HG03460 (cell line): ENCODE measurements at regions not wholly inside any gene's neighbourhood (a gene's known extent, or its start where the extent isn't known, plus 50 kb on each side); places are given as distances from the start of the nearest gene placed in this dataset.
"Not testable (repeated sequence)": the region's sequence is repeated elsewhere in the genome, so short reads cannot be mapped to it uniquely, and the experiment has no call there.

Source experiments
- ATAC-seq: cut with Tn5 transposase; IDR thresholded peaks from one replicate; pipeline ENCODE4 v1.9.1; 2021; ENCODE audit not compliant: unreplicated experiment

DNA sequence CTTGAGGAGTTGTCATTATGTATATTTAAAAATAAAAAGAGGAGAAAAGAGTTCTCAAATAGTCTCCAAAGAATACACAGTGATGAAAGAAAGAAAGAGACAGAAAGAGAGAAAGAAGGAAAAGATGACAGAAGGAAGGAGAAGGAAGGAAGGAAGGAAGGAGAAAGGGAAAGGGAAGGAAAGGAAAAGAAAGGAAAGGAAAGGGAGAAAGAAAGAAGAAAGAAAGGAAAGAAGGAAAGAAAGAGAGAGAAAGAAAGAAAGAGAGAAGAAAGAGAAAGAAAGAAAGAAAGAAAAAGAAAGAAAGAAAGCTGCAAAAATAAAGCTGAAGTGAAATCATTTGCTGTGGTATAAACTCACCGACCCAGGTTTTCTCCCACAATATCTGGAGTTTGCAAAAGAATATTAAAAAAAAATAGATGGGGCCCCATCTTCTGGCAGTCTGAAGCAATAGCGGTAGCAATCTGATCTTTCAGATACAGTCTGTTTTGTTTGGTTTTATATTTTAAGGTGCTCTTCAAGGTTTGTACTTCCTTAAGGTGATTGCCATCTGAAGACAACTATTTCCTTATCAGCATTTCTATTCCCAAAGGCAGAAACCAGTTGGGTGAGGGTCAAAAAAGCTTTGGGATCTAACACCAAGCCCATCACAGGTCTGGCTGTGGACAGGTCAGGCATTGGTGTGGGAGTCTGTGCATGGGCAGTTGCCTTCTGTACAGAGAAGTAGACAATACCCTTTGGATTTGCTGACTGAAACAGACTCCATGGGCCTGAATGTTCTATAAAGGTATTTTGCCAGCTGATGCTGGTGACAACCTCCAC lies 160.4 kb downstream of the CPEB2 start:
- ATAC-seq, result no peak

DNA sequence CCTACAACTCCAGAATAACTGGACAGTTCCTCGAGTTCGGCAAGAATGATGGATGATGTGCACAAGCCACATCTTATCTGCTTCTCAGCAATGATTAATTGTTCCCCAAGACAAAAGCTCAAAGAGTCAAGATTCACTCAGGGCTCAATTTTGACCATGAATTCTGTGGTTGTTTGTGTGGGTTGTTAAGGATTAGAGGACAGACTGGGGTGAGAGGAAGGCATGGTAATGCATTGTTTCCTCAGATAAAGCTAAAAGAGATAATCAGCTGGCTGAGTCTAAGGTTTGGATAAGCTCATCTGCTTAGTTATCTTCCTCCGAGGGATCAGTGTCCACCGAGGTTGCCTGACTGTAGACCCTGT lies 161.0 kb downstream of the CPEB2 start:
- ATAC-seq, result no peak

DNA sequence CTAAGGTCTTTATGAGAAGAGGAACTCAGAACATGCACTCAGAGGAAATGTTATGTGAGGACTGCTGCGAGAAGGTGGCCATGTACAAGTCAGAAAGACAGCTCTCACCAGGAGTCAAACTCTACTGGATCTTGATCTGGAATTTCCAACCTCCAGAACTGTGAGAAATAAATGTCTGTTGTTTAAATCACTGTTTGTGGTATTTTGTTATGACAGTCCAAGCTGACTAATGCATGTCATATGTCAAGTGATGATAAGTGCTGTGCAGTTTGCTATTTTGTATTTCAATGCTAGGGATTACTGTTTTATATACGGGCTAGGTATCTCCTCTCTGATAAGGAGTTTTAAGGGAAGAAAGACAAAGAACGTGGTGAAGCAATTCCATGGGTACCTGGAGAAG lies 162.3 kb downstream of the CPEB2 start:
- no peak for ATAC-seq

DNA sequence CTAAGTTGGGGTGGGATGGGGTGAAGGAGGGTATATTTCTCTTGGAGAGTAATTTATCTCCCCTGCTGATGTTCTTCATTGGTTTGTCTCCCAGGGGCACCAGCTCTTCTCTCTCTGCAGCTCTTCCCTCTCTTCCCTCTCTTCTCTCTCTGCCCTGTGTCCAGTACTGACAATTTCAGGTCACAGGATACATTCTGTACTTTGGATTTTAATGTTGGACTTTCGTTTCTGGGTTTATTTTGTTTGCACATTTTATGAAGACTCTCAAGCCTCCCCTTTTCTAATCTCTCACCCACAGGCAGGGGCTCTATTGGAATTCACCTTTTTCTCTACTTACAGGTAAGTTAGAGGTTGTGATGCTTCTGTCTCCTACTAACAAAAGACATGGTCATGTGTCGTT lies 165.5 kb downstream of the CPEB2 start:
- ATAC-seq, result no peak

DNA sequence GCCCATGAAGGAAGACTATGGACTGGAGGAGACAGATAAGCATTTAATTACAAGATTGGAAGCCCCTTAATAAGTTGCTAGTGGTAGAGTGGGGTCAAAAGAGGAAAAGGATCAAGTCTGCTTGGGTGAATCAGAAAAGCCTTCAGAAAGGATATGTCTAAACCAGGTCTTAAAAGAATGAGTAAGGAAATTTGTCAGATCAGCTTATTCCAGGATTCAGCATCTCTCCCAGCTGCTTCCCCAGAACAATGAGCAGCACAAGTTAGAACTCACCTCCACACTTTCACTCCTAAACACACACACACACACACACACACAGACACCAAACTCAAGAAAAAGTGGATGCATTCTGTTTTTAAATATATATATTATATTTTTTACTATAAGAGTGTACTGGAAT lies 166.5 kb downstream of the CPEB2 start:
- ATAC-seq, result no peak

DNA sequence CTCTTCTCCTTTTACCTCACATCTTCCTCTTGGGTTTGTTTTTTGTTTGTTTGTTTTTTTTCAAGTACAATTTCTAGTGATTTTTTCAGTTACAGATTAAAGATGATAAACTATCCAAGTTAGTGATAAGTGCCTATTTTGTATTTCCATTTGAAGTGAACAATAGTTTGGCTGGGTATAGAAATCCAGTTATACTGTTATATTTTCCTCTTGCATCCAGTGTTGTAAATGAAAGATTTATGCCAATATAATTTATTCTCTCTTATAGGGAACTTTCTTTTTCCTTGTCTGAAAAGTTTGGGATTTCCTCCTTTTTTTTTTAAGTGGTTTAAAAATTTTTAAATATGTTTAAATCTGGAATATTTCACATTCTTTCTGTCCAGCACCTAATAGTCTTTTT lies 169.4 kb downstream of the CPEB2 start:
- no peak for ATAC-seq

DNA sequence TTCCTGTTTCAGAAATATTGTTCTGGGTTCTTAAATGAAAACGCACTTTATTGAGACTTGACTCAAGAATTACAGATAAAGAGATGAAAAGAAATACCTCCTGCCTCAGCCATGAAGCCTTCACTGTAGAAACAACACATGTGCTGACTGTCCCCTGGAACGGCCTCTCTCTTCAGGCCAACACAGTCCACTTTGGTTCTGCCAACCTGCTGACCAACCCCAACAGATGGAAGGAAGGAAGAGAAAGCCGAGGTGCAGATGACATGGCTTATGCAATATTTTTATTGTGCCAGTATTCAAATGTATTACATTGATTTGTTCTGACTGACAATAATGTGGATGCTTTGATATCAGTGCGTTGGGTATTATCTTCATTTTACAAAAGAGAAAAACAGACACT lies 171.0 kb downstream of the CPEB2 start:
- ATAC-seq, result no peak

DNA sequence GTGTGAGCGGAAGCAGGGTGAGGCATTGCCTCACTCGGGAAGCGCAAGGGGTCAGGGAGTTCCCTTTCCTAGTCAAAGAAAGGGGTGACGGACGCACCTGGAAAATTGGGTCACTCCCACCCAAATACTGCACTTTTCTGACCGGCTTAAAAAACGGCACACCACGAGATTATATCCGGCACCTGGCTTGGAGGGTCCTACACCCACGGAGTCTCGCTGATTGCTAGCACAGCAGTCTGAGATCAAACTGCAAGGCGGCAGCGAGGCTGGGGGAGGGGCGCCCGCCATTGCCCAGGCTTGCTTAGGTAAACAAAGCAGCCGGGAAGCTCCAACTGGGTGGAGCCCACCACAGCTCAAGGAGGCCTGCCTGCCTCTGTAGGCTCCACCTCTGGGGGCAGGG lies 171.9 kb downstream of the CPEB2 start:
- ATAC-seq, result not testable (repeated sequence)

DNA sequence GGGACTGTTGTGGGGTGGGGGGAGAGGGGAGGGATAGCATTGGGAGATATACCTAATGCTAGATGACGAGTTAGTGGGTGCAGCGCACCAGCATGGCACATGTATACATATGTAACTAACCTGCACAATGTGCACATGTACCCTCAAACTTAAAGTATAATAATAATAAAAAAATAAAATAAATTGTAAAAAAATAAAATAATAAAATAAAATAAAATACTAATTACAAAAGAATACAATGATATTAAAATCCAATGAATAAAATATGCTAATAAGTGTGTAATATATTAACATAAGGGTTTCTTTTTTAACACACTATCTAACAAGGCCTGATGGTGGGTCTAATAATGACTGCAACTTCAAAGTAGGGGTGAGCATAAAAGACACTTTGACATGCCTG lies 177.6 kb downstream of the CPEB2 start:
- not testable (repeated sequence) for ATAC-seq

DNA sequence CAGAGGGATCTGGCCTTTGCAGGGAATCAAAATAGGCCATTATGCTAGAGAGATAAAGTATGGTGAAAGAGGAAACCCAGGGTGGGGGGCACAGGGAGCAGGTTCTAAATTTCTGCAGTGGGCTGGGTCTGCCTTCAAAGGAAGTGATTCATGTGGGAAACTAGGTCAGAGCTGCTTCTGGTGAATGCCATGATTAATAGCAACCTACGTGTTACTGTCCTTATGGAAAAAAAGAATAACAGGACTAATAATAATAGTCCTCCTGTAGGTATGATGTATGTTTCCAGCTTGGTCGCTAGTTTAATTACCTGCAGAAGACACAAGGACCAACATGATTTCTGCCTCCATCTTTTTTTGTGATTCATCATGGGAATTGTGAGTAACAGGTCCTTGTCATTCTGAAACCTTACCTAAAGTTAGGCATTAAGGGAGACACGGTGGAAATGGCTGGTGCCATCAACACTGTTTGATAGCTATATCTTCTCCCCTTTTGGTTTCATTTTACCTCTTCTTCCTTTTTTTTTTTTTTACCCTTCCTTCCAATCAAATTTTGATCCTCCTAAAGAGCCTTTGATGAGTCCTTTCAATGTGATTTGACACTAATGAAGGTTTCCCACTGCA lies 180.4 kb downstream of the CPEB2 start:
- no peak for ATAC-seq

DNA sequence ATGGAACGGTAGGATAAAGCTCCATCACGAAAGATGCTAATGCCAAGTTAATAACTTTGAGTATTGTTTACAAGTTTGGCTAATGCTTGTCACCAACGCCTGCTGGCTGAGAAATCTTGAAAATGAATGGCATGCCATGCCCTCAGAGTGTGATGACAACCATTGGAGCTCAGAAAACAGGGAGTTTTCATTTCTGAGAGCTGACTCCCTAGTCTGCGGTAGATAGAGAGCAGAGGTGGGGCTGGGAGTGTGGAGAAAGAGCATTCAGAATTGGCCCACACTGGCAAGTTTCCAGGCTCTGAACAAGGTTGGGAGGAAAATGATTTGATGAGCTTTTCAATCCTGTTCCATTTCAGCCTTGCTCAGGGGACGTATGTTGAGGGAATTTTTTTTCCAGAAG lies 183.9 kb downstream of the CPEB2 start:
- ATAC-seq, result no peak

DNA sequence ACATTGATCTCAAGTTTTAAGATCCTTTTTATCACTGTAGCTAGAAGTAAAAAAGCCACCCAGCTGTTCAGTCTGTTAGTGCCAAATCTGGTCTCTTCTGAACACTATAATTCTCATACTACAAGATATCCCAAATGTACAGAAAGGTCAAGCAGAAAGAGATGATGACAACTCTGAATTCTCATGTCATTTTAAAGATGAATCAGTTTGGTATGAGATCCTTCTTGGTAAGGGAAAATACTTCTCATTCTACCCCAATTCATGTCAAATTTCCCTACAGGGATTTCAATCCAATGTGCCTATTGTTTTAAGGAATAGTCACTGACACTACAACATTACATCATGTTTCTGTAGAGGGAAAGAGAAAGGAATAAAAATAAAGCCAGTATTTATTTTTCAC lies 184.5 kb downstream of the CPEB2 start:
- no peak for ATAC-seq

DNA sequence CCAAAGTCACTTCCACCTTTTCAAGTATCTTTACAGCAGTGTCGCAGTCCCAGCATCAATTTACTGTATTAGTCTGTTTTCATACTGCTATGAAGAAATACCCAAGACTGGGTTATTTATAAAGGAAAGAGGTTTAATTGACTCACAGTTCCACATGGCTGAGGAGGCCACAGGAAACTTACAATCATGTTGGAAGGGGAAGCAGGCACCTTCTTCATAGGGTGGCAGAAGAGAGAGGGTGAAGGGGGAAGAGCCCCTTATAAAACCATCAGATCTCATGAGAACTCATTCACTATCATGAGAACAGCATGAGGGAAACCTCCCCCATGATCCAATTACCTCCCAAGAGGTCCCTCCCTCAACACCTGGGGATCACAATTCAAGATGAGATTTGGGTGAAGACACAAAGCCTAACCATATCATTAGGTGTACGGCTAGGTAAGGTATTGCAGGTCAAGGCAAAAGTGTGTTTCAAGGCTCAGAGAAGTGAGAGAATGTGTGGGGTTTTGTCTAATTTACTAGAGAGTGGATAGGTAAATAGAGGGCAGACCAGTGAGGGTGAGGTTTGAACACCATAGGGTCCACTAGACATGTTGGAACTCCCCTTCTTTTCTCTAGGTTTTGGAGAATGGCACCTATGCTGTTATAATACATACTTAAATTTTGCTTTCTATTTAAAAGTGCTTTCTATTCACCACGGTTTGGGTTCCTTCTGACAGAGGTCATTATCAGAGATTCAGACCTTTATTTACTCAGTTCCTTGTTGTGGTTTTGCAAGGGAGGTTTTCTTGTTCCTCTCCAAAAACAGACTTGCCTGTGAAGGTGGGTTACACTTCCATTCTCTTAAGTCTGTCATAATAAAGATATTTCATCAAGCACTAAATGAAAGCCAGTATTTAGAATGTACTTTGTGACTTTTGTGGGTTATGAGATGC lies 186.6 kb downstream of the CPEB2 start:
- ATAC-seq, result peak; percentile 54

DNA sequence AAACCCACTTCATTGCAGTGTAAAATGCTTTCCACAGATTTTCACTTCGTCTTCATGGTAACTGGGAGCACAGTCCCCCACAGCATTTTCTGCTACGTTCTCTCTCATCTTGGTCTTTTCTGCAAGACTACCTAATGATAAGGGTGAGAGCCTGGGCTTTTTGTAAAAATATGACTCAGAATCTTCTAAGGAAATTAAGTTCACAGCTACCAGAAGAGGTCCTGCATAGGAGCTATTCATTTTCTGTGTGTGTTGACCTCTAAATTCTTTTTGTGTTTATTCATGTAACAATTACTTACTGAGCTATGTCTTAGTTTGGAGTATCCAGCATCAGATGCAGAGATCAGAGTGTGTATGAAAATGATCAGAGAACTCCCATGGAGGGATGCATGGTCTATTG lies 192.2 kb downstream of the CPEB2 start:
- no peak for ATAC-seq

DNA sequence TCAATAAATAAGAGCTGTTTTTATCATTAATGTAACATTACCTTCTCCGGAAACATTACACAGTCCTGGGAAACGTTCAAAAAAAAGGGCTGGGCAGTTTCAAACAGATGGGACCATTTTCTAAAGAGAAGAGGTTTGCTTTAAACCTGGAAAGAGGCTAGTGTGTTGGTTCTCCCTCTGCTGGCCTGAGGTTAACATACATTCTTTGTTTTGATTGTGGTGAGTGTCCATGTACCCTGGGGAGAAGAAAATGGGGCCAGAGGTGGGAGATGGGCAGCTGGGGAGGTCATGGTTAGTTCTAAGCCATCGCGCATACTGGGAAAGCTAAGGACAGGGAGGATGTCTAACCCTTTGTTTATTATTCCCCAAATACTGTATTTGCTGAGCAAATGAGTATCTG lies 194.7 kb downstream of the CPEB2 start:
- ATAC-seq, result no peak

DNA sequence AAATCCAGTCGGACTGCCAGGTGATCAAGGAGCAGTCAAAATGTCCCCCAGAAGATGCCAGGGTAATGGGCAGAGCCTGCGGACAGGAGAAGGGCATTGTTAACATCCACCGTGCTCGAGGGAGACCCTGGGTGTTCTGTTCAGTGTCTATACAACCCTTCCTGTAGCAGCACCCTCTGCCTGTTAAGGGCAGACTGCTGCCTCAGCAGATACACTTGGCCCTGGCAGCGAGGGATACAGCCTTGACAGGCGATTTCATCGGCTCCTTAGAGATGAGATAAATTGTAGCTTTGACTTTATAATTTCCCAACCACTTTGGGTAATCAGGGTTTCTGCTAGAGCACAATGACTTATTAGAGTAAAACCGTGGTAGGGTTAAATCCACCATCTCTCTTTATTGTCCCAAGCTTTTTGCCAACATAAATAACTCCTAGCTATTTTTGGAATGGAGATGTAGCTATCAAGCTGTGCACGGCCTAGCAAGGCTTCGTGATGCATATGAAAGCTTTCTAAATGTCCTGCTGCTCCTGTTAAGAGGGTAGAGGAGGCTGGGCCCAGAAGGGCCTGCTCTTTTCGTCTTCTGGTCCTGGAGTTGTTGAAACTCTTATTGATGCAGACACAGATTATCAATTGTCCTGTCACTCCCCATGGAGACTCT lies 195.9 kb downstream of the CPEB2 start:
- no peak for ATAC-seq

DNA sequence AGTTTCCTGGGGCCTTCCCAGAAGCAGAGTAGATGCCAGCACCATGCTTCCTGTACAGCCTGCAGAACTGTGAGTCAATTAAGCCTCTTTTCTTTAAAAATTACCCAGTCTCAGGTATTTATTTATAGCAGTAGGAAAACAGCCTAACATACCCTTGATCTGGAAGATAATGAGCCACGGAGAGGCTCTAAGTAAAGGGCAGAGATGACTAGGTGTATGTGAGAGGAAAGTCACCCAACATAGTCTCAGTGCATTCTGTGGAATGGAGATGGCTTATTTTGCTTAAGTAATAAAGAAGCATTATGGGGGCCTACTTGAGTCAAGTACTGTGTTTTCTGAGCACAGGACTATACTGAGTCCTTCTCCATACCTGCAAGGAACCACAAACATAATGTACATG lies 199.5 kb downstream of the CPEB2 start:
- ATAC-seq, result no peak

DNA sequence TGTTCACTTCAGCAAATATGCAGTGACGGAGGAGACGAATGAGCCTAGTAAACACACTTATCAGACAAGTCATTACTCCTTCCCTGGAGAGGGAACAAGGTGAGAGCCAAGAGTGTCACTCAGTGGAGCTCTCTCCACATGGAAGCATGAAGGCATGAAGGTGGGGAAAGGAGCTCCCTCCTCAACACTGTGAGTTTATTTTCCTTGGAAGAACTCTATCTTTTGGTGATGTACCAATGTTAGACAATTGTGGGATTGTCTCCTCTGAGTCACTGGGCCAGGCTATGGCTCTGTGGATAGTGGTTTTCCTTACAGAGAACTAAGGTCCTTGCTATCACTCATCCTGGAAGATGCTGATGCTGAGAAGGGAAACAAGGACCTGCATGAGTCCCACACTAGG lies 200.2 kb downstream of the CPEB2 start:
- ATAC-seq, result no peak

DNA sequence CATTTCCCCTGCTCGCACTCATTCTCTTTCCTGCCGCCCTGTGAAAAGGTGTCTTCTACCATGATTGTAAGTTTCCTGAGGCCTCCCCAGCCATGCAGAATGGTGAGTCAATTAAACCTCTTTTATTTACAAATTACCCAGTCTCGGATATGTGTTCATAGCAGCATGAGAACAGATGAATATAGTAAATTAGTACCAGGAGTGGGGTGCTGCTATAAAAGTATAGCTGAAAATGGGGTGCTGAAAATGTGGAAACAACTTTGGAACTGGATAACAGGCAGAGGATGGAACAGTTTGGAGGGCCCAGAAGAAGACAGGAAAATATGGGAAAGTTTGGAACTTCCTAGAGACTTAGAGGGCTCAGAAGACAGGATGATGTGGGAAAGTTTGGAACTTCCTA lies 204.2 kb downstream of the CPEB2 start:
- not testable (repeated sequence) for ATAC-seq

DNA sequence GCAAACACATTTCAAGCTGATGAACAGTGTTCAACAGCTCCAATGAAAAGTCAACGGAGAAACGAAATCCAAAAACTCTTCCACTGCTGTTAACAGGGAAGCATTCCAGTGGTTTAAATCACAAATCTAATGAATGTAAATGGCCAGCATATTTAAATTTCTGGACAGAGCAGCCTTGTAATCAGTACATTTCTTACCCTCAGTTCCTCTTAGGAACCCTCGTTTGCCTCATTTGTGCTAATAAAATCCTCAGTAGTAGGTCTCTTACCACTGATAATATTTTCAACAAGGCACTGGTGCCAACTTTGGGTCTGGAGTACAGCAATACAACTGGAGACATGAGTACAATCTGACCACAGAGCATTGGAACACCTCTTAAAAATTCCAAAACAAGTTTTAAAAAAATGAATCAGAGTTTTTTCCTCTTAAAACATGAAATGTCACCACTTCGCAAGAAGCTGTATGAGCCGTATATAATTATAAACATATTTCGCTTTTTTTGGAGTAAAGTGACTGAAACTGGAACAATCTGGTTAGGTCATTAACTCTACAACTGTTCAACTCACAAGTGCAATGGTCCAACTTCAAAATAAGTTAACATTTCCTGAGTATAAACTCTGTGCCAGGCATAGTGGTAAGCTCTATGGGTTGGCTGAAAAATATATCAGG lies 211.2 kb downstream of the CPEB2 start:
- no peak for ATAC-seq

DNA sequence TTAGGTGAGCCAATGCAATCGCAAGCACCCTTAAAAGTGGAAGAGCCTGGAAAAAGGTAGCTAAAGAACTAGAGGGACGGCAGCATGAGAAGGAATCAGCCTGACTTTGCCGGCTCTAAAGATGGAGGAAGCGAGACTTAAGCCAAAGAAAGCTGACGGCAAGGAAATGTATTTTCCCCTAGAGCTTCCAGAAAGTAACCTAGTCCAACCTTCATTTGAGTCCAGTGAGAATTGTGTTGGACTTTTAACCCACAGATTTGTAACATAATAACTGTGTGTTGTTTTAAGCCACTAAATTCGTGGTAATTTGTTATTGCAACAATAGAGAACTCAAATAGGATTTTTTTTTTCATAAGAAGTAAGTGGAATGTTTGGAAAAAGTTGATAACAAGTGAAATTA lies 212.7 kb upstream of the C1QTNF7 start:
- no peak for ATAC-seq
